Spleen (tissue), 11 donors: ENCODE measurements at regions not wholly inside any gene's neighbourhood (a gene's known extent, or its start where the extent isn't known, plus 50 kb on each side); places are given as distances from the start of the nearest gene placed in this dataset.

ENCODE experiments used
- DNase-seq: peaks from one replicate; pipeline ENCODE4 v3.0.0-alpha.2; 2020
- H3K27ac ChIP-seq, 8 donors: fragments of 200-600 bp; sonication (generic) in 7 of 8; 1 replicate in 4 of 8; 2 replicates in 4 of 8; pipeline versions ENCODE4 v1.5.0 to v1.8.0; 2016 to 2021; ENCODE audit warnings: inconsistent platforms in 4 of 8, mild to moderate bottlenecking in 4 of 8, moderate library complexity in 1 of 8
- H3K27me3 ChIP-seq, 7 donors: fragments of 200-600 bp; sonication (generic) in 6 of 7; replicated peaks in 1 of 7; 1 replicate in 4 of 7; 2 replicates in 3 of 7; pipeline versions ENCODE4 v1.5.0 to v1.8.0; 2016 to 2021; ENCODE audit warnings: inconsistent platforms in 3 of 7, mild to moderate bottlenecking in 1 of 7
- H3K36me3 ChIP-seq, 6 donors: fragments of 200-600 bp; sonication (generic) in 5 of 6; 1 replicate in 4 of 6; 2 replicates in 2 of 6; pipeline versions ENCODE4 v1.5.0 to v1.8.0; 2016 to 2021; ENCODE audit warnings: inconsistent platforms in 2 of 6
- H3K4me1 ChIP-seq, 6 donors: fragments of 200-600 bp; sonication (generic) in 5 of 6; 1 replicate in 3 of 6; 2 replicates in 3 of 6; pipeline versions ENCODE4 v1.5.0 to v1.8.0; 2016 to 2021; ENCODE audit warnings: inconsistent platforms in 3 of 6
- H3K4me3 ChIP-seq, 8 donors: fragments of 200-600 bp; sonication (generic) in 7 of 8; 1 replicate in 4 of 8; 2 replicates in 4 of 8; pipeline versions ENCODE4 v1.5.0 to v1.8.0; 2016 to 2021; ENCODE audit warnings: inconsistent platforms in 4 of 8, mild to moderate bottlenecking in 4 of 8, moderate library complexity in 2 of 8
- H3K9me3 ChIP-seq, 8 donors: fragments of 200-600 bp; sonication (generic) in 7 of 8; 1 replicate in 4 of 8; 2 replicates in 4 of 8; pipeline versions ENCODE4 v1.5.0 to v1.8.0; 2016 to 2021; ENCODE audit warnings: inconsistent platforms in 4 of 8
- POLR2A ChIP-seq, 3 donors: fragments of 450-650 bp; IDR thresholded peaks; one replicate each; pipeline ENCODE4 v1.5.1; 2017; ENCODE audit warnings: antibody characterized with exemption in 3 of 3, mild to moderate bottlenecking in 1 of 3
- POLR2AphosphoS5 ChIP-seq, 3 donors: sonication (generic); formaldehyde crosslinking; IDR thresholded peaks; one replicate each; pipeline ENCODE4 v1.5.1; 2017; ENCODE audit warnings: antibody characterized with exemption in 3 of 3
- WGBS, 5 donors: extraction: QIAGEN DNeasy Blood & Tissue Kit in 3 of 5; methylation state at CpG; one replicate each; pipeline versions ENCODE4 v1.1.5 to v1.1.7; 2013 to 2018; 5-methylcytosine and 5-hydroxymethylcytosine counted together
- intact Hi-C: fragments of 100-400 bp; cut with DNase I; formaldehyde crosslinking; loops from one replicate; pipeline ENCODE4 v1.15.0; 2023; ENCODE audit warnings: low total_unique reads
- TF ChIP-seq, protein P1 (sequence below), 11 experiments: fragments of 200-600 bp in 7 of 11; fragments of 450-650 bp in 4 of 11; sonication (generic) in 4 of 11; IDR thresholded peaks in 8 of 11; conservative IDR thresholded peaks in 3 of 11; 1 replicate in 7 of 11; 2 replicates in 4 of 11; pipeline versions ENCODE4 v1.4.0 to v1.8.0; 2016 to 2021; ENCODE audit warnings: antibody characterized with exemption in 11 of 11, inconsistent platforms in 4 of 11, mild to moderate bottlenecking in 1 of 11
- donor health status: healthy with polysubstance abuse.
- donor health status: DM: no; HTN: no; CAD: no; lungs with moderate emphysema.
- donor health status: DM: no; HTN: no; CAD: no.
- donor health status: Bipolar disorder and iron deficiency.
- donor health status: healthy.
- donor health status: DM: no; HTN: no; CAD: no.
- donor health status: DM: yes; HTN: yes; CAD: no.

DNA sequence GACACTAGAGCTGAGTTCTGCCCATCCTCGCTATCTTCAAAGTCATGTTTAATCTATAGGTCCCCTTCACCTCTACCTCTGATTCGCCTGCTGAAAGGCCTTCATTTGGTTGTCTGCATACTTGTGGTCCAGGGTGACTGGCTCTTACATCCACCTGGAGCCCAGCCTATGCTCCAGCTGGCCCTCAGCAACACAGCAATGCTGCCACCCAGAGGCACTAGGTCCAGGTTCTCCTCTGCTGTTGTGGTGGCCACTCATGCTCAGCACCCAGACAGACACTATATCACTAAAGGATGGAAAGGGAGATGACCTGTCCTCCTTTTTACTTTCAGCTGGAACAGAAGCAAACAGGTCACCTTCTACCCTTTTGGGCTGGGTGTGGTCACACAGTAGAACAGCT, 242.3 kb upstream of the HSFY2 start:
- WGBS, 5 donors: 88 to 100% (median 100%) methylated on average over 2 of the region's 2 CpGs; no CpG with 5 or more reads in 2 of the 5 donors
- Histone ChIP-seq H3K9me3 (no peaks in the 10 kb centered on the region), H3K36me3 (no peaks in the 10 kb centered on the region), H3K27ac (no peak overlapping the region), H3K27me3 (no peaks in the 10 kb centered on the region), H3K4me3 (no peak overlapping the region), H3K4me1 (no peaks in the 10 kb centered on the region)
- TF ChIP-seq, protein P1, sequence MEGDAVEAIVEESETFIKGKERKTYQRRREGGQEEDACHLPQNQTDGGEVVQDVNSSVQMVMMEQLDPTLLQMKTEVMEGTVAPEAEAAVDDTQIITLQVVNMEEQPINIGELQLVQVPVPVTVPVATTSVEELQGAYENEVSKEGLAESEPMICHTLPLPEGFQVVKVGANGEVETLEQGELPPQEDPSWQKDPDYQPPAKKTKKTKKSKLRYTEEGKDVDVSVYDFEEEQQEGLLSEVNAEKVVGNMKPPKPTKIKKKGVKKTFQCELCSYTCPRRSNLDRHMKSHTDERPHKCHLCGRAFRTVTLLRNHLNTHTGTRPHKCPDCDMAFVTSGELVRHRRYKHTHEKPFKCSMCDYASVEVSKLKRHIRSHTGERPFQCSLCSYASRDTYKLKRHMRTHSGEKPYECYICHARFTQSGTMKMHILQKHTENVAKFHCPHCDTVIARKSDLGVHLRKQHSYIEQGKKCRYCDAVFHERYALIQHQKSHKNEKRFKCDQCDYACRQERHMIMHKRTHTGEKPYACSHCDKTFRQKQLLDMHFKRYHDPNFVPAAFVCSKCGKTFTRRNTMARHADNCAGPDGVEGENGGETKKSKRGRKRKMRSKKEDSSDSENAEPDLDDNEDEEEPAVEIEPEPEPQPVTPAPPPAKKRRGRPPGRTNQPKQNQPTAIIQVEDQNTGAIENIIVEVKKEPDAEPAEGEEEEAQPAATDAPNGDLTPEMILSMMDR (IDR thresholded peaks at IDR 0.05 in 8 of 11, conservative IDR thresholded peaks at IDR 0.05 in 3 of 11): no peak
- TF ChIP-seq POLR2AphosphoS5 (IDR thresholded peaks at IDR 0.05) (no peak), POLR2A (IDR thresholded peaks at IDR 0.05) (no peak)
- DNase-seq: no peak
- intact Hi-C loops: no loop called here

DNA sequence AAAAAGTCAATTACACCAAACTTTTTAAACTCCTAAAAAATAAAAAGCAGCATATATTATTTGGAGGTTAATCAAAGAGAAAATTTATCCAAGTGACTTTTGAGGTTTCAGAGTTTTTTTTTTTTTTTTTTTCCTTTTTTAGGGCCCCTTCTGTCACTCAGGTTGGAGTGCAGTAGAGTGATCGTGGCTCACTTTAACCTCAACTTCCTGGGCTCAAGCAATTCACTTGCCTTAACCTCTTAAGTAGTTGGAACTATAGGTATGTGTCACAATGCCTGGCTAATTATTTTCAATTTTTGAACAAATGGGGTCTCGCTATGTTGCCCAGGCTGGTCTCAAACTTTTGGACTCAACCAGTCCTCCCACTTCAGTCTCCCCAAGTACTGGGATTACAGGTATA, 241.7 kb upstream of the HSFY2 start:
- Histone ChIP-seq H3K4me3 (no peak overlapping the region), H3K27me3 (no peaks in the 10 kb centered on the region), H3K27ac (no peak overlapping the region), H3K4me1 (no peaks in the 10 kb centered on the region), H3K36me3 (no peaks in the 10 kb centered on the region), H3K9me3 (no peaks in the 10 kb centered on the region)
- intact Hi-C loops: no loop called here
- no peak for DNase-seq
- TF ChIP-seq POLR2A (IDR thresholded peaks at IDR 0.05): no peak
- TF ChIP-seq, protein P1 (IDR thresholded peaks at IDR 0.05 in 8 of 11, conservative IDR thresholded peaks at IDR 0.05 in 3 of 11): no peak
- TF ChIP-seq POLR2AphosphoS5 (IDR thresholded peaks at IDR 0.05): no peak
- 60 to 61% (median 61%) methylated on average over 2 of the region's 2 CpGs; no CpG with 5 or more reads in 2 of the 5 donors for WGBS, 5 donors

DNA sequence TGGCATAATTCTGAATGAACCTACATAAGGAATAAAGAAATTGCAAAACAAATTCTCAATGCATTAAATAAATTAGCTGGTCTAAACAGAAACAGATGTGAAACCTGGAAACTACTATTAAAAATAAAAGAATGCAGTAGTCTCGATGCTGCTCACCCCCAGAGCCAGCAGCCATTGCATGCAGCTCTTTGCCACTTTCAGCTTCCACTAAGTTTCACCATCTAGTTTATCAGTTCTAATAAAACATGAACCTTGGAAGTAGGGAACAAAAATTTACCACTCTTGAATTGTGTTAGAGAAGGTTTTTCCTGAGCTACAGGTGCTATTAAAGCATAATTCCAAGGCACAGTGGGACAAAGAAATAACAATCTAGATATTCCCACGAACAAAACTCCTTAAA, 239.4 kb upstream of the HSFY2 start:
- Histone ChIP-seq H3K4me1 (no peaks in the 10 kb centered on the region), H3K36me3 (no peaks in the 10 kb centered on the region), H3K9me3 (no peaks in the 10 kb centered on the region), H3K27ac (no peak overlapping the region), H3K27me3 (no peaks in the 10 kb centered on the region), H3K4me3 (no peak overlapping the region)
- WGBS, 5 donors: 81 to 97% (median 86%) methylated on average over 2 of the region's 2 CpGs; no CpG with 5 or more reads in 2 of the 5 donors
- TF ChIP-seq POLR2A (IDR thresholded peaks at IDR 0.05): no peak
- TF ChIP-seq, protein P1 (IDR thresholded peaks at IDR 0.05 in 8 of 11, conservative IDR thresholded peaks at IDR 0.05 in 3 of 11): no peak
- TF ChIP-seq POLR2AphosphoS5 (IDR thresholded peaks at IDR 0.05): no peak
- intact Hi-C loops: no loop called here
- no peak for DNase-seq

DNA sequence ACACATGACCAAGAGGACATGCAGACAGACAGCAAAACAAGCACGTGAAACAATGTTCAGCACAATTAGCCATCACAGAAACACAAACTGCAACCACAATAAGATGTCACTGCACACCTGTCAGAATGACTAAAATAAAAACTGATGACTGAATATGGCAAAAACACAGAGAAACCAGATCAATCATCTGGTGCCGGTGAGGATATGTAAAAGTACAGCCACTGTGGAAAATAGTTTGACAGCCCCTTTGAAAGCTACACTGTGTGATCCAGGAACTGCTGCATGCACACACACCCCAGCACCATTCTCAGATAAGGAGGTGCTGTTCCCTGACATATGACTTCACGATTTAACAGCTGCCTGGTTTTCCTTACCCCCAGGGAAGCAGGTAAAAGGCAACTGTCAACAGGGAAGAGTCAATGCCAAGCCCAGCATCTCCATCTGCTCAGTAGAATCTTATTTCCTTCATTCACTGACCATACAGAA, 238.1 kb upstream of the HSFY2 start:
- WGBS, 5 donors: 53 to 63% (median 56%) methylated on average over 3 of the region's 3 CpGs; no CpG with 5 or more reads in 2 of the 5 donors
- no peaks in the 10 kb centered on the region for H3K4me1 ChIP-seq
- no peak for DNase-seq
- H3K36me3 ChIP-seq: no peaks in the 10 kb centered on the region
- H3K27me3 ChIP-seq: no peaks in the 10 kb centered on the region
- intact Hi-C loops: no loop called here
- H3K9me3 ChIP-seq: no peaks in the 10 kb centered on the region
- no peak overlapping the region for H3K4me3 ChIP-seq
- no peak overlapping the region for H3K27ac ChIP-seq
- TF ChIP-seq POLR2AphosphoS5 (IDR thresholded peaks at IDR 0.05) (no peak), POLR2A (IDR thresholded peaks at IDR 0.05) (no peak)
- TF ChIP-seq, protein P1 (IDR thresholded peaks at IDR 0.05 in 8 of 11, conservative IDR thresholded peaks at IDR 0.05 in 3 of 11): no peak
